GM19328 (cell line): ENCODE measurements at regions not wholly inside any gene's neighbourhood (a gene's known extent, or its start where the extent isn't known, plus 50 kb on each side); places are given as distances from the start of the nearest gene placed in this dataset.

Experiments
- ATAC-seq: cut with Tn5 transposase; IDR thresholded peaks from one replicate; pipeline ENCODE4 v1.9.1; 2021; ENCODE audit warnings: mild to moderate bottlenecking, moderate library complexity; ENCODE audit not compliant: unreplicated experiment

DNA sequence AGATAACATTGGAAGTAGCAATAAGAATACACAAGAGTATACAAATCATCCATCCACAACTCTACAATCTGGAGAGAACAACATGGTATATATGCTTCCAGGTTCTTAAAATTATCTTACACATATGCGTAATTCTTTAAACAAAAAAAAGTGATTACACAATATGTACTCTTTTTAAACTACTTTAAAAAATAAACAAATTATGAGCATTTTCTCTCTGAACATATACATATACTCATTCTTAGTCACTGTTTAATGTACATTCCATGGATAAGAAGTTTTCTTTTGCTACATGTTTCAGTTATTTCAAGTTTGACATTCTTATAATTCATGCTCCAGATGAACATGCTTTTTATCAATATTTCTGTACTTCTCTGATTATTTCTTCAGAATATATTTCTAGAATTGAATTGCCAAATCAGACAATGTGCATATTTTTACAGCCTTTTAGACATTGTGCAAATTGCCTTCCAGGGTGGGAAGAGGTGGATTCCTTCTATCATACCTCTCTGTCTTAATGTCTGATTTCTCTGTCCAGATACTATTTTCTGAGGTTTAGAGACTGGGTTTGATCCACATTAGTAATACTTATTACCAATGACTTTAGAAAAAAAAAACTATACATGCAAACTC, 551.6 kb downstream of the METTL15 start:
- no peak for ATAC-seq

DNA sequence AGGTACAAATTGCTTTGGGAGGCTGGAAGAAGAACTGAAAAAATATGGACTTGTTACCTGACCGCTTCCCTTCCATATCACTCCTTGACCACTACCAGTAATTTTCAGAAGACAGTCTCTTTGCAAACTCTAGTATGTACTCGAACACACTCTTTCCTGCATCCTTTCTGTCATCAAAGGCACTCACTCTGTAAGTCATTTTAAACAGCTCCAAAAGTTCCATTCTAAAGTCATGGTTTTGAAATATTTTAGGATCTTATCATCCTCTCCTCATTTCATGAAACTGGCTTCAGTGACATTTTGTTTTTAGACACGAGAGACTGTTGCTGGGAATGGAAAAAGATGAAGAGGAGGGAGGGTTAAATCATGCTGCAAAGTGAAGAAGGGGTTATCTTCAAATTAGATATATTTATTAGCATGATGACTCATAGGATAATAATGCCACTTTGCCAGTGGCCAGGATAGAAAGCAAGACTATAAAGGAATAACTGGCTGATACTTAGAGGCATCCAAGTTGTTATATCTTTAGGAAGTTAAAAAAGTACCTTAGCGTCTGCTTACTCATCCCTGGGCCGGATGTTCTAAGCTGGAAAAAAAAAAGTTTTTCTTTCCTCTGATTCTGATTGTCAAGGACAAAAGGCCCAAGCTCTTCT, 549.3 kb downstream of the METTL15 start:
- ATAC-seq = no peak

DNA sequence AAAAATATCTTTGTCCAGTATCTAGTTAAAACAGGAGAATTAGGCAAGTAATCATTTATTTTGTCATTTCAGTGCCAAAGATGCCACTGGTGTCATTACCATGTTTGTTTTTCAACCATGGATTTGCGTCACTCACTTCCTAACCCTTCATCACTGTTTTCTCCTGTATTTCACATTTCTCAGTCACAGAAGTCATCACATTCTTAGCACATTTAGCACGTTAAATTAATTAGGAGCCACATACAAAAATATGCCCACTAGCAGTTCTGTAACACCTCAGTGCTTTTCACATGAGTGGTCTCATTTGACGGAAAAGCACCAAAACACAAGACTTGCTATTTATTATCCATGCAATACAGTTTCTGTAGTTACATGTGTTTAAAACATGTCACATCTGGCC, 546.0 kb downstream of the METTL15 start:
- ATAC-seq = no peak

DNA sequence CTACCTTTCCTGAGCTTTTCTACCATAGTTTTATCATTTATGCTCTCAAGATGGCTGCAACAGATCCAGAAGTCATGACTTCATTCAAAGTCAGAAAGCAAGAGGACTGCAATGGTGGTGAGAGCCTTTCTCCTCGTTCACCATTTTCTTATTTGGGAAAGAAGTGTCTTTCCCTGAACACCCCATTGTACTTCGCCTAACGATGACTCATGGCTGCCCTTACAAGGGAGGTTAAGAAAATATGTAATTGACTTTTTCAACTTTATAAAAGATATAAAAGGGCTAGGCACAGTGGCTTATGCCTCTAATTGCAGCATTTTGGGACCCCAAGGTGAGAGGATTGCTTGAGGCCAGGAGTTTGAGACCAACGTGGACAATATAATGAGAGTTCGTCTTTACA, 541.7 kb downstream of the METTL15 start:
- ATAC-seq = no peak

DNA sequence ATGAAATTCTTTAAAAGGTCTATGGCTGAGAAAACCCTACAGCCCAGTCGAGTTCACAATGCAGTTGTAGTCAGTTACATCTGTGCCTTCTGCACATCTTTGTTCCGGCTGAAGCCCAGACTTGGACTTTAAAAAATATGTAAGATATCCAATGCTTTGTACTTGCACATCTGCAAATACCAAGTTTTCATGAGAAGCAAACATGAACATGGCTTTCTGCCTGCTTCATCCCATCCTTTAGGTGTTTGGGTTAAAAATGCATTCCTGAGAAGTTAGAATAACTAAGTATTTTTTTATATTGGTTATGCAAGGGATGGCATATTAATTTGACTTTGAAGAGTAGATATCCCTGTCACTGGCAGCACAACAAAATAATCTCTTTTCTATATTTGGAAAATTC, 528.4 kb downstream of the METTL15 start:
- ATAC-seq = no peak

DNA sequence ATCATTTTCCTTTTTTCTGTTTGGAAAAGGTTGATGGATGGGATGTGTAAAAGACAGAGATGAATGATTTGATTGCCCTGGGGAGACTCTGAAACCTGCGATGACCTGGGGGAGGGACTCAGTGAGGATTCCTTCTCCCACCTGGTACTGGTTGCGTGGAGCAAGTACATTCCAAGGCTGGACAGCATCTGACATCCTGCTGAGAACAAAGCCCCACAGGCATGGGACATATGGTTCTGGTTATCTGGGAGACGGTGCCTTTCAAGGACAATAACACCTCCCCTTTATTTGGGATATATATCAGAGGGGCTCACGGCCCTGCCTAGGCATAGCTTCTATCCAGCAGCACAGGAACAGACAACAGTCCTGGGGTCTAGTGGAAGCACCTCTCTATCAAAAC, 527.8 kb downstream of the METTL15 start:
- ATAC-seq = no peak

DNA sequence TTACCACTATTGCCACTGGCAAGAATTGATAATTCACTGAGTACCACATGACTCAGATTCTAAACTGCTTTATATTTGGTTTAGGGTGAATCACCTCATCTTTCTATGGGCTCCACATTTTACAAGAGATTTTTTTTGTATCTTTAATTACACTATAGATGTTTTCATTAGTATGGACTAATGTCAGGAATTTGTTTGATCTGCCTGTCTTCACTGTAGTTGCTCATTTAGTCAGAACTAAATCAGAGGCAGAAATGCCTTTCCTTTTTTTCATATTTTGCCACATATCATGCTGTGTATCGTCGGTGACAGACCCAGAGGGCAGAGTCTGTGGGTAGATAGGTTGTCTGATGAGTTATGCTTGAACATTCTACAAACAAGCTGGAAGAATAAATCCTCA, 524.1 kb downstream of the METTL15 start:
- ATAC-seq = no peak

DNA sequence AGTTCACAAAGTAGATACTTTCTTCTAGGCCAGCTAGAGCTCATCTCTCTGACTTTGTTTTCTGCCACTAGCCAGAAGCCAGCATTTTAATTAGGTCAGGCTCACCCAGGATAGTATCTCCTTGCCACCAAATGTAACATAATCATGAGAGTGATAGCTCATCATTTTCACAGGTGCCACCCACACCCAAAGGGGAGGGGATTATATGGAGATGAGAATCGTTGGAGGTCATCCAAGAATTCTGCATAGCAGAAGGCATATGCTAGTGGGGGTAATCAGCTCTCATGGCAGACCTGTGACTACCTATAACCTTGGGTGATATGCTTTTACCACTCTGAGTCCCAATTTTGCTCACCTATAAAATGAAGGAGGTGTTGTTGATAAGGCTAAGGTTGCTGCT, 523.0 kb downstream of the METTL15 start:
- ATAC-seq = no peak

DNA sequence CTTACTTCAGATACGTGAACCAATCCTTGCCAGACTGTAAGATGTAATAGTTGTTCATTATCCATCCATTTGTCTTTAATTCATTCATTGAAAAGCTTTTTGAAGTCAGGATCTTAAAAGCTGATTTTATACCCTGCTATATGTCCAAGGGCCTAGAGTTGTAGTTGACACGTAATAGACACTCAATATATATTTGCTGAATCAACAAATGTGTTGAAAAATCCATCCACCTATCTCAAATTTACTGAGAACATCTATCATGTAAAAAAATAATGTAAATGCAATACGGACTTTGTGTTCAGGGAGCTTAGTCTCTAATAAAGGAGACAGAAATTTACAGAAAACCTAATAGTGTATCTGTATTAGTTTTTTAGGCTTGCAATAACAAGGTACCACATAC, 521.0 kb downstream of the METTL15 start:
- ATAC-seq = no peak

DNA sequence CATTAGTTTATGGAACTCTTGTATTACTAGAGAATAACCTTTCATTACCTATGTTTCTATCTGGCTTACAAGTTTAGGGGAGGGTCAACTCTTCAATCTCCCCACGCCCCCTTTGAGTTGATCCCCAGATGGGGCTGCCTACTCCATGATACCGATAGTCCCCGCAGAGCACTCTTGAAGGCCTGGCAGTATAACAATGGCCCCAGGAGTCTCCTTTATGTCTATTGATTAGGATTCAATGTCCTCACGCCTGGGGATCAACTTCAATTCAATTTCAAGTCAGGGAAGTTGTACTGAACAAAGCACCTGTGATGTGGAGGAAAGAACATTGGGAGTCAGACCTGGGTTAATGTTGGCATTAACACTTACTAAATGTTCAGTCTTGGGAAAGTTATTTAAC, 520.2 kb downstream of the METTL15 start:
- ATAC-seq = no peak

DNA sequence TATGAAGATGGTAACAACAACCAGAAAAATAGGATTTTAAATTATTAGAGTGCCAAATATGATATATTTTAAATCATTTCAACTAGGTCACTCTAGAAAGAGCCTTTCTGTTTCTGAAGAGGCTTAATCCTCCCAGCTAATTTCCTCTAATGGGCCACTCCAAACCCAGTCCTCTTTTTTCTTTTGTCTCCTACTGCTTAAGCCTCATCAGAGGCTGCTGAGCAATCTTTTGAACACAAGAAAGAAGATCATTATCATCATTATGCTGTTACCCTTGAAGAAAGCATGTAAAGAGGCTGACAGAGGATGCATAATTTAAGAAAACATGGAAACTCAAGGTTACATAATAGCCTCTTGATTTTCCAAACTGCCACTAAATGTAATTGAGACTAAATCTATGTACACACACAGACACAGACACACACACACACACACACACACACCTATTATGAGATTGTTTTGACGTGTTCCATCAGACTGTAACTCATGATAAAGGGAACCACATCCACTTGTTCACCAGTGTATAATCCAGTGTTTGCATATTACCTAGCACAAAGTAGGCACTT, 519.6 kb downstream of the METTL15 start:
- no peak for ATAC-seq

DNA sequence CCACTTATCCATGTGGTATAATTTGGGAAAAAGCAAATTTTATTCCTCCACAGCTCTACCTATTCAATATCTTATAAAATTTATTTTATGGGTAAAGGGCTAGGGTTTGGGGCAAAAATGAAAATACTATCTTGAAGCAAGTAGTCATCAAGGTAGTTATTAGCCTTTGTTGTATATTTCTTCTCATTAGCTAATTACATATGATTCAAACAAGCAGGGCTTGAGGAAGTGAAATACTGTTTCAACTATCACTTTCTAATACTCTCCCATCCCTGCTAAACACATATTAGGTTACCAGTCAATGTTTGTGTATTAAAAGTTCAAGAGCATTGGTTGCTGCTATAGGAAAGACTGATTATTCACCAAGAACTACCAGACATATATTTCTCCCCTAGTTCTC, 517.3 kb downstream of the METTL15 start:
- ATAC-seq = no peak

DNA sequence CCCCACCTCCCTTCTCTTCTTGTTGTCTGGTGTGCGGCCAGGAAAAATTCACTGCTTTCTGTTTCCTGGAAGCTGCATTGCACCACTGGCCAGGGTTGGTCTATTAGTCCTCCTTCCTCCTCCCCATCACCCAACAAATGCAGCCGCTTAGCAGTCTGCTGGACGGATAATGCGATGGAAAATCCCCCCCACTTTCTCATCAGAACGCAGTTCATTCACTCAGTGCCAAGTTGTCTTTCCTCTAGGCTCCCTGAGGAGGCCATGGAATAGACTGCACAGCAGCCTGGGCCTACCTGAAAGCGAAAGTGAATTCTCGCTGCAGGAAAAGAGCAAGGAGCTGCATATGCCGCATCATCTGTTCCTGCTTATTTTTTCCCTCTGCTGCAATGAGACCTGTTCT, 513.6 kb downstream of the METTL15 start:
- no peak for ATAC-seq

DNA sequence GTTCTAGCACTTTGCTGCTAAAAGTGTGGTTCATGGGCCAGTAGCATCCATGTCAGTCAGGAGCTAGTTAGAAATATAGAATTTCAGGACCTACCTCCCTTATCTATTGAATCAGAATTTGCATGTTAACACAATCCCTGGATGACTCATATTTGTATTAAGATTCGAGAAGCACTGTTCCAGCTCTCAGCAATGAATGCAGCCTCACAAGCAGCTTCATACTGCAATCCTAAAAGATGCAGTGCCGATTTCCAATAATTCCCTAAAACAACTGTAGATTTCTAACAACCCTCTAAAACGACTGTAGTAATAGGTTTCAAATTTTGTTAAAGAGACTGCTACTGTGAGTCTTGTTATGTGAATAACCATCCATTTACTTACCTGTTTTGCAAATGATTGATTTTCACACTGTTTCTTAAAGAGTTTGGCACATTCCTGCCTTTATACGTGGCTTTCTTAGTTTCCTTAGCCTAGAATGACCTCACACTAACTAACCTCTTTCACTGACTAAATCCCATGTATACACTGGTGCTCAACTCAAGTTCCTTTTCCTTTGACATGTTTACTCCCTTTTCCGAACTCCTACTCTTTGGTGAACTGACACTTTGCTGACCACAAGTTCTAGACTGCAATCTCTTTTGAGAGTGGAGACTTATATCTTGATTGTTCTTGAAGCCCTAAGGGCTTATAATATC, 511.8 kb downstream of the METTL15 start:
- ATAC-seq = no peak

DNA sequence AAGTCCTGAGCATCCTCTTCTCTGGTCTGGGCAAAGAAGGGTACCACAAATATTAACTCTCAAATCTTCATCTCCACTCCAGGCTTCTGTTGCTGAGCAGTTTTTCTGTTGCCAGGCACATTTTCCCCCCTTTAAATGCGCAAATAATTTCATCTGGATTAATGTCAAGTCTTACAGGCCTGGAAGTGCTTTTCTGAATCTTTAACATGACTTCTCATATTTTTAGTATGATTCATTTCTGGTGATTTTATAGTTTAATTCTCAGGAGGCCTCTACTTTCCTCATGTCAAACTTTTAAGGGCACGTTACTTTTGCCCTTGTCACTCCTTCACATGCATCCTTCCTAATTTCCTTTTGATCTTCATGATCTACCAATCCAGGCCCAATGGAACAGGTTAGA, 510.2 kb downstream of the METTL15 start:
- ATAC-seq = no peak

DNA sequence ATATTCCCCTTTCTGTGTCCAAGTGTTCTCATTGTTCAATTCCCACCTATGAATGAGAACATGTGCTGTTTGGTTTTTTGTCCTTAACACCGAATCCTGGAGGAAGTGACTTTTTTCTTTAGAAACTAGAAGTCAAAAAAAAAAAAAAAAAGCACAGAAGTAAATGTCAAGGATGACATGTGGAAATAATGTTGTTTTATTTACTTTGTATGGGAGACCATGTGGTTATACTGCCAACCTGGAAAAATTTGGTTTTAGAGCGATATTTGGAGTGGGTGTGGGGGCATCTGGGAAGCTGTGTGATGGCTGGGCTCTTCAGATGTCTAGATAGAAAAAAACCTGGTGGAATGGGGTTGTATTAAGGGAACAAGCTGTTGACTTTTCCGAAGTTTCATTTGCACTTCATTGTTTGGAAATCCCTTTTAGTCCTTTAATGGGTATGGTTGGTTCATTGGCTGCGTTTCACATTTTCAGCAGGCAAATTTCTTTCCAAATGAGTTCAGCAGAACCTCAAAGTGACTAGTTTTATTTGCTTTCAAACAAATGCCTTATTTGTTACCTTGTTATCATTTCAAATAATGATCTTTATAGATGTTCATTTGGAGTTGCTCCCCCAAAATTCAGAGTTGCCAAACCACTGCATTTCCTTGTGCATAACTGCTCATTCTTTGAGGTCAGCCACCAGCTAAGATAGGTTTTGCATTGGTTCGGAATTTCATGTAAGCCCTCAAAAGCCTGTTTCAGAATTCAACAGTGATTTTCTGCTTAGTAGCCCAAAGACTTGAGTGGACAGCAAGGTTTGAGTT, 508.2 kb downstream of the METTL15 start:
- no peak for ATAC-seq

DNA sequence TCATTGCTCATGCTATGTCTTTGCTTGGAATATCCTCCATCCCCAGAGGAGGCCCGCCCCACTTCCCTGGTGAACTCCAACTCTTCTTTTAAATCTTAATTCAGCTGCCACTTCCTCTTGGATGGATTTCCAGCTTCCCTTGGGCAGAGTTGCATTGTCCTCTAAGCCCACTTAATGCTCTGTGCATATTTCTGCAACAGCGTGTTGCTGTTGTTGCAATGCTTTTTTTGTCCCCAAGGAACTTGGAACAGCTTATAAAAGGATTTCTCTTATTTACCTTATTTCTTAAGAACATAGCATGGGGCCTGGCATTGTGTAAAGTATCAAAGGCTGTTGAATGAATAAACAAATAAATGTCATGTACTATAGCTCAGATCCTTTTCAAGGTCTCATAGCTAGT, 507.4 kb downstream of the METTL15 start:
- no peak for ATAC-seq

DNA sequence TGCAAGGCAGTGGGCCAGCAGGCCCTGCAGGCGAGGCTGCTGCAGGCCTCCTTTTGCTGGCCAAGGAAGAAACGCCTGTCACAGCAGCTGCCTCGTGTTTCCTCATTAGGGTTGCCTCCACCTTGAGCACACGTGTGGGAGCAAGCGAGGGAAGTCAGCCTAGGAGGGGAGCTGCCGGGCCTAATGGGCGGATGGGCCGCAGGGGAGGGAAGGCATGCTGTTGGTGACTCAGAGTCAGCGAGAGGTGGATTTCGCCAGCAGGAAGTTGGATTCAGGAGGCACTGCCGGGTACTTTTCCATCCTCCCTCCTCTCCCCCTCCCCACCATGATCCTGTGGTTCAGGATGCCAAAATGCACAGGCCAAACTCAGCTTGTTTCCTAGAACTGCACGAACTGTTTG, 498.7 kb downstream of the METTL15 start:
- no peak for ATAC-seq

DNA sequence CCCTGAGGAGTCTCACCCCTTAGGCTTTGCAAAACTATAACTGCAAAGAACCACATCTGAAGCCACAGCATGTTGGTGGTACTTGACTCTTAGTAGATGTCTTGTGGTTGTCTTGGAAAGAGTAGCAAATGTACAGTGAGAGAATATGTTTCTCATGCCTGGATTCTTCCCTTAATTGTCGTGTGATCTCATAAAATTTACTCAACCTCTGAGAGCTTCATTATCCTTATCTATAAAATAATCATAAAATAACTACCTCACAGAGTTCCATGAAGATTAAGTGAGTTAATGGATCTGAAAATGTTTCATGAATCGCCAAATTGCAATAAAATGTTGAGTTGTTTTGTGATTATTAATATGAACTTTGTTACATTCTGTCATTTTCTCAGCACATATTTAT, 491.5 kb downstream of the METTL15 start:
- no peak for ATAC-seq

DNA sequence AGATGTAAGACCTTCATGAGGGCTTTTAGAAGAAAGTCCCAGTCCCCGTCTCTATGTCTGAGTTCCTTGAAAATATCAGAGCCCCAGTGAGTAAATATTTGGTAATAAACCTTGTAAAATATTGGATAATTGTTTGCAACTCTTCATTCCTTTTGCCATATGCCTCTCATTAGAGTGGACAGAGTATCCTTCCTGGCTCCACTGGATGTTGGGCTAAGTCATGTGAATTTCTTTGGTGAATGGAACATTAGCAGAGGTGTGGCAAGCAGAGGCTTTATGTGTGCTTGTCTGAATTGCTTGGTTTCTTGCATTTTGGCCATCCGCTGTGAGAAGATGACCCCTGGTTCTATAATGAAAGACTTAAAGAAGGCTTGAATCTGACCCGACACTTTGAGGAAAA, 490.3 kb downstream of the METTL15 start:
- no peak for ATAC-seq

DNA sequence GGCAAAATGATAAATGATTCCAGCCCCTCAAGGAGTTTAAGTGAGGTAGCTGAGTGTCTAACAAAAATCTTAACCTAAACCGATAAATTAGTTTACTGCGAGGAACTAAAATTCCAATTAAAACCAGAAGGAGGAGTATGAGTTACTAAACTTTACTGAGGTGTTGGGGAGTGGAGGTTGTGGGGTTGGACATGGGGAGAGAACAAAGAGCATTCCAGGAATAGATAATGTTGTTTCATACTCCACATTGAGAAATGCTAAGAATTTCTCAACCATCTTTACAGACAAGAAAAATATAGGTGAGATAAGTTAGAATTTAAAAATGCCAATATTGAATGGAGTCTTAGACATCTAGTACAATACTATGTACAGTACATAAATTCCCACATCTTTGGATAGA, 488.6 kb downstream of the METTL15 start:
- no peak for ATAC-seq
